ENCODE measurements at regions not wholly inside any gene's neighbourhood (a gene's known extent, or its start where the extent isn't known, plus 50 kb on each side); places are given as distances from the start of the nearest gene placed in this dataset.

DNA sequence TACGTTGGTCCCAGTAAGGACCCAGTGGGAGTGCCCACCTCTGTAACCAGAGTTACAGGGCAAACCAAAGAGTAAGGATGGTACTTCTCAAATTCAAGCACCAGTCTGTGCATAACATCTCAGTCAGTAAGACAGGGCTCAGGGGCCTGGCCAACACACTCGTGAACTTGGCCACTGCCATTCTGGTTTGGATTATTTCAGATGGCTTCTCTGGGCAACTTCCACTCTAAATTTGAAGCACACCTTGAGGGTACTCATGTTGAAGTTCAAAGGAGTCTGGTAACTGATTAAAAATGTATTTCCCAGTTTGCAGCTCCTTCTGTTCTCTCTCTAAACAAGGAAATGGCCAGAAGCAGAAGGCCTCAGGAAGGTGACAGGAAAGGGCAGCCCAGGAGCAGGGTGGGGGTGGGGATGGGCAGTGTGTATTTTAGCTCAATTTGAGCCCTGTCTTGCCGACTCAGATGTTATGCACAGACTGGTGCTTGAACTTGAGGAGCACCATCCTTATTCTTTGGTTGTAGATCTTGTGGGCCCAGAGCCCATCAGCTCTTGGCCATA lies 107.3 kb upstream of the GLI3 start:
- Histone ChIP-seq H3K36me3 (ENCODE audit: control insufficient read depth in 1 of 2, insufficient read depth in 2 of 2, low read length in 2 of 2) (no peaks in the 10 kb centered on the region), H3K4me2 (ENCODE audit: low read length) (no peak overlapping the region), H3K27ac (ENCODE audit: low read depth, low read length) (no peak overlapping the region), H3K9ac (ENCODE audit: low read length) (no peak overlapping the region), H2AFZ (ENCODE audit: low read depth, low read length, poor library complexity, severe bottlenecking) (no peak overlapping the region), H3K4me3 (replicated peaks in 1 of 2; ENCODE audit: low read depth in 1 of 2, low read length in 2 of 2) (no peak overlapping the region), H3K79me2 (ENCODE audit: insufficient read depth, low read length) (no peaks in the 10 kb centered on the region), H3K4me1 (ENCODE audit: control insufficient read depth in 1 of 2, insufficient read depth in 2 of 2, low read length in 2 of 2) (no peaks in the 10 kb centered on the region), H3K27me3 (ENCODE audit: insufficient read depth, low read length) (no peaks in the 10 kb centered on the region), H4K20me1 (ENCODE audit: insufficient read depth) (no peaks in the 10 kb centered on the region), H3K9me2 (ENCODE audit: insufficient read depth) (no peaks in the 10 kb centered on the region), H3K9me3 (ENCODE audit: control insufficient read depth in 1 of 2, insufficient read depth in 1 of 2, low read depth in 1 of 2, low read length in 2 of 2) (peaks cover 0 to 3% of the 10 kb centered on the region in 2 experiments; a peak in 1 of 4 replicates)
- TF ChIP-seq ZFX (IDR thresholded peaks at IDR 0.05) (no peak), ATF3 (IDR thresholded peaks at IDR 0.05) (no peak), SIN3A (IDR thresholded peaks at IDR 0.05; ENCODE audit: low read depth) (no peak), CEBPB (IDR thresholded peaks at IDR 0.05; ENCODE audit: low read depth) (no peak), SRF (IDR thresholded peaks at IDR 0.05; ENCODE audit: low read depth) (no peak), REST (IDR thresholded peaks at IDR 0.05; ENCODE audit: low read depth) (no peak), SP1 (IDR thresholded peaks at IDR 0.05; ENCODE audit: low read depth) (no peak), RAD21 (IDR thresholded peaks at IDR 0.05; ENCODE audit: low read depth) (no peak), EZH2 (IDR thresholded peaks at IDR 0.05) (no peak), FOSL1 (IDR thresholded peaks at IDR 0.05; ENCODE audit: low read depth) (no peak), YY1 (IDR thresholded peaks at IDR 0.05; ENCODE audit: extremely low read depth, insufficient replicate concordance, low read depth, low read length) (no peak), CBX3 (IDR thresholded peaks at IDR 0.05; ENCODE audit: low read depth) (no peak)
- DNase-seq (ENCODE audit: low read depth, low spot score) (no peak), ATAC-seq (no peak)
- ChIA-PET POLR2A (no interaction called here), RAD21 (ENCODE audit: low non-redundant PET in 1 of 2, low total read pairs in 2 of 2, uncharacterized antibody in 2 of 2, unreplicated experiment in 2 of 2) (no interaction called here), CTCF (no interaction called here)
- BruUV-seq (replicated peaks), result no TSS peak
- intact Hi-C loops (cut with micrococcal nuclease), result no loop called here
